HL-60 (cell line): ENCODE measurements at regions not wholly inside any gene's neighbourhood (a gene's known extent, or its start where the extent isn't known, plus 50 kb on each side); places are given as distances from the start of the nearest gene placed in this dataset.

ENCODE experiments used
- DNase-seq, 2 experiments: peaks; one replicate each; pipeline ENCODE4 v3.0.0-alpha.2; 2010 to 2020; ENCODE audit warnings: low read depth in 1 of 2, low spot score in 1 of 2
- H3K27ac ChIP-seq: fragments of 250-450 bp; sonication (Bioruptor Pico); replicated peaks from 2 replicates; pipeline ENCODE4 v1.5.1; 2020; ENCODE audit warnings: mild to moderate bottlenecking, moderate library complexity
- H3K27me3 ChIP-seq: fragments of 250-450 bp; sonication (Bioruptor Pico); 2 replicates; pipeline ENCODE4 v1.5.1; 2021; ENCODE audit warnings: mild to moderate bottlenecking, moderate library complexity; ENCODE audit not compliant: insufficient read depth, poor library complexity, severe bottlenecking
- H3K4me3 ChIP-seq: replicated peaks from 2 replicates; pipeline ENCODE4 v1.5.1; 2011; ENCODE audit warnings: mild to moderate bottlenecking, control low read depth, low read length; ENCODE audit not compliant: insufficient read depth
- GABPA ChIP-seq: IDR thresholded peaks from 2 replicates; pipeline ENCODE4 v1.6.1; 2012; ENCODE audit warnings: low read depth
- POLR2AphosphoS5 ChIP-seq: IDR thresholded peaks from 2 replicates; pipeline ENCODE4 v1.6.1; 2012; ENCODE audit warnings: low read depth
- REST ChIP-seq: IDR thresholded peaks from 2 replicates; pipeline ENCODE4 v1.6.1; 2012; ENCODE audit warnings: low read depth; ENCODE audit not compliant: insufficient replicate concordance
- SPI1 ChIP-seq: IDR thresholded peaks from 2 replicates; pipeline ENCODE4 v1.6.1; 2012; ENCODE audit warnings: low read depth, mild to moderate bottlenecking, borderline replicate concordance
- TF ChIP-seq, protein P1 (sequence below): IDR thresholded peaks from one replicate; pipeline ENCODE4 v1.5.1; 2011; ENCODE audit warnings: low read length, control low read depth, inconsistent platforms; ENCODE audit not compliant: insufficient read depth

DNA sequence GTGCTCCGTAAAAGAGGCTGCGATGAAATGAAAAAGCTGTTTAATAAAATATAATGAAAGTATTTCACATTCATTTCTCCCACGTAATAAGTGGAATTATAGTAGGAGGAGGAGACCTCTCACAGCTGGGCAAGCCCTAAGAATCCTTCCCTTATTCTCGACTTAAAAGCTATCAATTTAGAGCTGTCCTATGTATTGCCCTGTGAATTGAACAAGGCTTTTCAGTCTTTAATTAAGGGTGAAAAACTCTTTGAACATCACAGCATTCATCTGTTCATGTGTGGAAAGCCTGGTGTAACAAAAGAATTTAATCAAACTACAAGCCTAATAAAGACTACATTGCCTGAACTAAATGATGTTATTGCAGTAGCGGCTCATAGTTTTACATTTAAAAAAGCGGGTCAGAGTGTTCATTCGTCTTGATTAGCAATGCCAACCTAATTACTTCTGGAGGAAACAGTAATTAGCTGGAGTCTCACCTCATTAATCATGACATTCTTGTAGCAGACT is 142.0 kb downstream of the ETNK1 start:
- Histone ChIP-seq H3K27me3 (peaks cover 3% of the 10 kb centered on the region), H3K4me3 (no peak overlapping the region), H3K27ac (no peak overlapping the region)
- no peak for DNase-seq
- TF ChIP-seq, protein P1, sequence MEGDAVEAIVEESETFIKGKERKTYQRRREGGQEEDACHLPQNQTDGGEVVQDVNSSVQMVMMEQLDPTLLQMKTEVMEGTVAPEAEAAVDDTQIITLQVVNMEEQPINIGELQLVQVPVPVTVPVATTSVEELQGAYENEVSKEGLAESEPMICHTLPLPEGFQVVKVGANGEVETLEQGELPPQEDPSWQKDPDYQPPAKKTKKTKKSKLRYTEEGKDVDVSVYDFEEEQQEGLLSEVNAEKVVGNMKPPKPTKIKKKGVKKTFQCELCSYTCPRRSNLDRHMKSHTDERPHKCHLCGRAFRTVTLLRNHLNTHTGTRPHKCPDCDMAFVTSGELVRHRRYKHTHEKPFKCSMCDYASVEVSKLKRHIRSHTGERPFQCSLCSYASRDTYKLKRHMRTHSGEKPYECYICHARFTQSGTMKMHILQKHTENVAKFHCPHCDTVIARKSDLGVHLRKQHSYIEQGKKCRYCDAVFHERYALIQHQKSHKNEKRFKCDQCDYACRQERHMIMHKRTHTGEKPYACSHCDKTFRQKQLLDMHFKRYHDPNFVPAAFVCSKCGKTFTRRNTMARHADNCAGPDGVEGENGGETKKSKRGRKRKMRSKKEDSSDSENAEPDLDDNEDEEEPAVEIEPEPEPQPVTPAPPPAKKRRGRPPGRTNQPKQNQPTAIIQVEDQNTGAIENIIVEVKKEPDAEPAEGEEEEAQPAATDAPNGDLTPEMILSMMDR, result no peak
- no peak for TF ChIP-seq SPI1
- TF ChIP-seq GABPA, result no peak
- no peak for TF ChIP-seq REST
- TF ChIP-seq POLR2AphosphoS5, result no peak

DNA sequence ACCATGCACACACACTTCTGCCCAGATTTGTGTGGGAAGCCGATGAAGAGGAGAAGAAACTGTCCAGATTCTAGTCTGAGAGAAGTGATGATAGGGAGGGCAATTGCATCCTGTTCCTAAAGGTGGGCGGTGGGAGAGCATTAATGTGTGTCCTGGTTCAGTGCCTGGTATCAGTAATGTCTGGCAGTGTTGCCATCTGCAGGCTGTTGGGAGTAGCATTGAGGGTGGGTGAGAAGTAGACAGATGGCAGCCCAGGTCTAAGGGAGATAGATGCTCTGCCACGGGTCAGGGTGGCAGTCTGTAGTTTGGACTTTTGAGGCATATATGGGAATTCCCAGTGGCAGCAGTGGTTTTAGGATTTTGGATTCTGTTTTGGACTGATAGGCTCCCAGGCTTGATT is 156.4 kb downstream of the ETNK1 start:
- TF ChIP-seq, protein P1, result no peak
- TF ChIP-seq REST, result no peak
- no peak for TF ChIP-seq SPI1
- TF ChIP-seq GABPA, result no peak
- no peak for TF ChIP-seq POLR2AphosphoS5
- H3K27ac ChIP-seq, result no peak overlapping the region
- no peak for DNase-seq
- H3K4me3 ChIP-seq, result no peak overlapping the region
- no peaks in the 10 kb centered on the region for H3K27me3 ChIP-seq

- TF ChIP-seq REST (no peak), SPI1 (no peak), POLR2AphosphoS5 (no peak), GABPA (no peak)
- TF ChIP-seq, protein P1, result no peak
- Histone ChIP-seq H3K27ac (no peak overlapping the region), H3K4me3 (no peak overlapping the region), H3K27me3 (no peaks in the 10 kb centered on the region)
- DNase-seq, result no peak
Observed at GRCh38 chr12:22787557-22787956, 162.6 kb downstream of the ETNK1 start.
